ENCODE measurements at regions not wholly inside any gene's neighbourhood (a gene's known extent, or its start where the extent isn't known, plus 50 kb on each side); places are given as distances from the start of the nearest gene placed in this dataset.

DNA sequence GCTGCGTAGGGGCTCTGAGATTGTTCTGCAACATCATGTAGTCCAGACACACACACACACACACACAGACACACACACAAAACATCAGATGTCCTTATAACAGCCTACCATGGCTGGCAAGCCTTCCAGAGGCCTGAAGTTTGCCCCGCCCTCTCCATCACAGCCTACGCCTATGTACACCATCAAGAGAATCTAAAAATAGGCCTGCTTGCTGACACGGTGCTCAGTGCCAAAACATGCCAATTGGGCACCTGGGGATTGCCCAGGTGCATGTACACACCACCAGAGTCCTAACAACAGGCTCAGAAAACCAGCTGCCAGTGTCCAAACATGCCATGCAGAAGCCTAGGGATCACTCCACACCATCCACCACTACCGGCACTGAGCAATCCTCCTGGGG lies 391.7 kb upstream of the SPTLC3 start:
- TF ChIP-seq POLR2A (IDR thresholded peaks at IDR 0.05) = no peak
- TF ChIP-seq, protein P1, sequence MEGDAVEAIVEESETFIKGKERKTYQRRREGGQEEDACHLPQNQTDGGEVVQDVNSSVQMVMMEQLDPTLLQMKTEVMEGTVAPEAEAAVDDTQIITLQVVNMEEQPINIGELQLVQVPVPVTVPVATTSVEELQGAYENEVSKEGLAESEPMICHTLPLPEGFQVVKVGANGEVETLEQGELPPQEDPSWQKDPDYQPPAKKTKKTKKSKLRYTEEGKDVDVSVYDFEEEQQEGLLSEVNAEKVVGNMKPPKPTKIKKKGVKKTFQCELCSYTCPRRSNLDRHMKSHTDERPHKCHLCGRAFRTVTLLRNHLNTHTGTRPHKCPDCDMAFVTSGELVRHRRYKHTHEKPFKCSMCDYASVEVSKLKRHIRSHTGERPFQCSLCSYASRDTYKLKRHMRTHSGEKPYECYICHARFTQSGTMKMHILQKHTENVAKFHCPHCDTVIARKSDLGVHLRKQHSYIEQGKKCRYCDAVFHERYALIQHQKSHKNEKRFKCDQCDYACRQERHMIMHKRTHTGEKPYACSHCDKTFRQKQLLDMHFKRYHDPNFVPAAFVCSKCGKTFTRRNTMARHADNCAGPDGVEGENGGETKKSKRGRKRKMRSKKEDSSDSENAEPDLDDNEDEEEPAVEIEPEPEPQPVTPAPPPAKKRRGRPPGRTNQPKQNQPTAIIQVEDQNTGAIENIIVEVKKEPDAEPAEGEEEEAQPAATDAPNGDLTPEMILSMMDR (IDR thresholded peaks at IDR 0.05) = no peak

All from vagina (tissue), 2 donors.